Fibroblast of the aortic adventitia (primary cell): ENCODE measurements at regions not wholly inside any gene's neighbourhood (a gene's known extent, or its start where the extent isn't known, plus 50 kb on each side); places are given as distances from the start of the nearest gene placed in this dataset.

Experiments used
- DNase-seq: peaks from one replicate; pipeline ENCODE4 v3.0.0-alpha.2; 2010; ENCODE audit warnings: low read depth
- H3K4me3 ChIP-seq: 2 replicates; pipeline ENCODE4 v1.5.1; 2011; ENCODE audit warnings: low read depth, mild to moderate bottlenecking, control low read depth, low read length, moderate library complexity
- CTCF ChIP-seq: IDR thresholded peaks from 2 replicates; pipeline ENCODE4 v1.5.1; 2011; ENCODE audit warnings: mild to moderate bottlenecking, low read length, control low read depth, inconsistent platforms; ENCODE audit not compliant: insufficient read depth

DNA sequence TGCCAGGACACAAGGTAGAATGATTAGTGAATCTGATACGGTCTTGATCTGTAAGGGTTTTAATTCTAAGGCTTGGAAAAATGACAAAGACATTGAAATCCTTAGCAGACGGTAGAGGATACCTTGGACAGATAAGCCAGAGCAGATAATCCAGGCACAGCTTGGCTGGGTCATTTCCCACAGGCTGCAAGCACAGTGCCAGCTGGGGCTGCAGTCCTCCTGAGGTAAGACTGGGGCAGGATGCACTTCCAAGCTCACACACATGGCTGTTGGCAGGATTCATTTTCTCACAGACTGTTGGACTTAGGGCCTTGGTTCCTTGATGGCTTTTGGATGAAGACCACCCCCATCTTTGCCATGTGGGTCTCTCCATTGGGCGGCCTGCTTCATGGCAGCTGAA lies 63.2 kb upstream of the BMPER start:
- H3K4me3 ChIP-seq: no peak overlapping the region
- no peak for TF ChIP-seq CTCF
- no peak for DNase-seq

DNA sequence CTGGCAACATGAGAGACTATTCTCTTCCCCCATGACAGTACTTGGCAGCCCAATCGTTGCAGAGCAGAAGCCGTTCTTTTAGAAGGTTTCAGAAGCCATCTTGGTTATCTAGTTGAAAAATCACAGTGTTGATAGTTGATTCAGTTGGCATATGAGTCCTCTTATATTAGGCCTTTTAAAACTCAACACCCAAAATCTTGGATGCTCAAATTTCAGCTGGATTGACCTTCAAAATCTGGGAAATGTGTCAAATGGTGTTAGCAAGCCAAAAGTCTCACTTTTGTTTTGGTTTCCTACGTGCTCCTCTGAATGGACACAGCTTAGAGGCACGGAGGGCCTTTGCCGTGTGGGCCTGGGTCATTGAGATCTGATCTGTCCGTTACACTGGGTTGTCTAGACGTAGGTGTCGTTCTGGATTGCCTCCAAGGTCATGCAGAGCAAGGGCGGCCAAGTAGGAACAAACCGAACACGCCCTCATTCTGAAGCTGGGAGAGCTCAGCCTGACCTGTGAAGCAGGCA lies 59.3 kb upstream of the BMPER start:
- peak; percentile 90 for DNase-seq
- H3K4me3 ChIP-seq: no peak overlapping the region
- TF ChIP-seq CTCF: no peak

DNA sequence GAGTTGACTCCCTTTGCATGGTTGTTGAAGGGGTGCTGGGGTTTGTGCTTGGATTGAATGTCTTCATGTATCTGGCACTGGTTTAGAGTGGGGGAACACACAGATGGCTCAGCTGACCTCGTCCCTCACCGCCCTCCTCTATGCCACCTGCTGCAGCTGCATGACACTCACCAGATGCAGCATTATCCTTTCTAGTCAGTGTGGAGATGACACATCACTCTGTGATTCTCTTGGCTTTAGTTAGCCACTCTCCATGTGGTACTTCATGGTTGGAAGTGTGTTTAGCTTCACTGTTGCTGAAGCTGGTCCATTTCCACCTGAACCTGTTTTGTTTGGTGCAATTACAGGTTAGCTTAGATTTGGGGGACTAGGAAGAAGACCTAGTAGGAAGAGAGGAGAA lies 56.3 kb upstream of the BMPER start:
- no peak overlapping the region for H3K4me3 ChIP-seq
- DNase-seq: peak; percentile 43
- TF ChIP-seq CTCF: no peak

DNA sequence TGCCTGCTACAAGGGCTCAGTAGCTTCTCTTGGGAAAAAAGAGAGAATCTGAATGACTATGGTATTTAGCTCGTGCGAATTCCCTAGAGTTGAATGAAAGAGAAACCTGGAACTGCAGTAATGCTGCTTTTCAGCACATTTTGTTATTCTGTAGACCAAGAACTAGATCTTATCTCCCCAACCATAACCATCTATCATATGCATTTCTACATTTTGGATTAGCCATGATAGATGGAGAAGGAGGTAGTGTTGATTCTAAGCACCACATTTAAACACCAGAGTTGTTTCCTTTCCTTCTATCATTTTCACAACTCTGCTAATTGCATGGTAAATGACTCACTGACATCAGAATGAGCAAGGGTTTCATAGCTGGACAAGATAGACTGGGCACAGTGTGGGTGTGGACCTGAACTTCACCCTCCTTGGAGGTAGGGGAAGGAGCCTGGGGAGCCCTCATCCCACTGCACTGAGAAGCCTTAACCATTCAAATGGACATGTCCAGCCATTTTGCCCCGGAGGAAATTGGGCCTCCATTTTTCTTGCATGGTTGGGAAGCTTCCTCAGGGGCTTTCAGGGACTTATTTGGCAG lies 55.3 kb upstream of the BMPER start:
- DNase-seq: peak; percentile 23
- no peak overlapping the region for H3K4me3 ChIP-seq
- no peak for TF ChIP-seq CTCF

- DNase-seq: no peak
- no peak for TF ChIP-seq CTCF
Observed at GRCh38 chr7:33850768-33851167, 54.6 kb upstream of the BMPER start.

GRCh38 chr7:33852838-33853237 lies 52.5 kb upstream of the BMPER start:
- no peak for TF ChIP-seq CTCF
- H3K4me3 ChIP-seq: no peak overlapping the region
- DNase-seq: no peak

More at GRCh38 chr7:33850768-33851167, 54.6 kb upstream of the BMPER start:
- no peak overlapping the region for H3K4me3 ChIP-seq
